Fibroblast of lung (primary cell): ENCODE measurements at regions not wholly inside any gene's neighbourhood (a gene's known extent, or its start where the extent isn't known, plus 50 kb on each side); places are given as distances from the start of the nearest gene placed in this dataset.

Experiments used
- DNase-seq, 2 donors: peaks; one replicate each; pipeline versions ENCODE4 v3.0.0 to v3.0.0-alpha.2; 2010; ENCODE audit warnings: low read depth in 2 of 2
- H2AFZ ChIP-seq: 2 replicates; pipeline ENCODE4 v1.5.1; 2012; ENCODE audit warnings: low read length, control low read depth, inconsistent platforms
- H3K27ac ChIP-seq: 2 replicates; pipeline ENCODE4 v1.5.1; 2011; ENCODE audit warnings: low read length, control low read depth; ENCODE audit not compliant: insufficient read depth
- H3K27me3 ChIP-seq: 2 replicates; pipeline ENCODE4 v1.5.1; 2011; ENCODE audit warnings: mild to moderate bottlenecking, low read length; ENCODE audit not compliant: control insufficient read depth, insufficient read depth
- H3K36me3 ChIP-seq: 2 replicates; pipeline ENCODE4 v1.5.1; 2011; ENCODE audit warnings: low read length; ENCODE audit not compliant: control insufficient read depth, insufficient read depth
- H3K4me1 ChIP-seq: 2 replicates; pipeline ENCODE4 v1.5.1; 2011; ENCODE audit warnings: low read length; ENCODE audit not compliant: control insufficient read depth, insufficient read depth; ENCODE audit errors: extremely low read depth
- H3K4me2 ChIP-seq: 2 replicates; pipeline ENCODE4 v1.5.1; 2011; ENCODE audit warnings: low read length, control low read depth; ENCODE audit not compliant: insufficient read depth; ENCODE audit errors: extremely low read depth
- H3K4me3 ChIP-seq, 4 experiments: fragments of 200-600 bp in 1 of 4; sonication (generic) in 1 of 4; replicated peaks in 1 of 4; 2 replicates each; pipeline ENCODE4 v1.5.1; 2011 to 2016; ENCODE audit warnings: low read length in 4 of 4, low read depth in 3 of 4, mild to moderate bottlenecking in 3 of 4, control low read depth in 2 of 4, inconsistent platforms in 1 of 4, mixed read lengths in 1 of 4; ENCODE audit not compliant: insufficient read depth in 1 of 4; ENCODE audit errors: control extremely low read depth in 1 of 4
- H3K79me2 ChIP-seq: 2 replicates; pipeline ENCODE4 v1.5.1; 2012; ENCODE audit warnings: mild to moderate bottlenecking, low read length, inconsistent platforms; ENCODE audit not compliant: control insufficient read depth, insufficient read depth
- H3K9ac ChIP-seq: 2 replicates; pipeline ENCODE4 v1.5.1; 2011; ENCODE audit warnings: mild to moderate bottlenecking, low read length, control low read depth; ENCODE audit not compliant: insufficient read depth
- H3K9me3 ChIP-seq: 2 replicates; pipeline ENCODE4 v1.5.1; 2012; ENCODE audit warnings: low read depth, low read length; ENCODE audit not compliant: control insufficient read depth, insufficient read depth
- H4K20me1 ChIP-seq: 2 replicates; pipeline ENCODE4 v1.5.1; 2011; ENCODE audit warnings: low read length; ENCODE audit not compliant: control insufficient read depth, insufficient read depth; ENCODE audit errors: extremely low read depth
- CTCF ChIP-seq, 2 donors: IDR thresholded peaks in 1 of 2; conservative IDR thresholded peaks in 1 of 2; 1 replicate in 1 of 2; 2 replicates in 1 of 2; pipeline ENCODE4 v1.5.1; 2011 to 2012; ENCODE audit warnings: low read length in 2 of 2, control low read depth in 1 of 2, inconsistent platforms in 1 of 2, low read depth in 1 of 2, mild to moderate bottlenecking in 1 of 2
- EZH2 ChIP-seq: IDR thresholded peaks from 2 replicates; pipeline ENCODE4 v1.5.1; 2012; ENCODE audit warnings: low read length, control low read depth, mild to moderate bottlenecking; ENCODE audit errors: missing control alignments

DNA sequence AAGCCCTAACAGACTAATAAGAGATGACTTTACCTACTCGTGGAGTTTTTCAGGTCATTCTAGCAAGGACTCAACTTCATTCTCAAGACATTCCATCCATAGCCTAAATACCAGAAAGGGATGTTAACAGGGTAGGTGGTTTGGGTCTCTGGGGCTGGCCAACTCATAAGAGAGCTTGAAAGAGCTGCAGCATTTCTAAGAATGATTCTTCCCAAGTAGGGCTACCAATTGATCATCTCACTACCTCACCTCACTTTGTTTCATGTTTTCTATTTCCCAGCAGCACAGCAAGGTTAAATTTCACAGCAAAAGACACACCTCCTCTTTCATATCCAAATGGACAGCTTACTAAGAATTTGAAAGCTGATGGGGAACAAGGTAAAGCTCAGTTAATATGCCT is 614.8 kb upstream of the DIPK2B start:
- Histone ChIP-seq H3K9me3 (no peaks in the 10 kb centered on the region), H3K27me3 (no peaks in the 10 kb centered on the region), H3K9ac (no peak overlapping the region), H3K36me3 (no peaks in the 10 kb centered on the region), H3K4me1 (no peaks in the 10 kb centered on the region), H3K27ac (no peak overlapping the region), H3K4me3 (no peak overlapping the region), H2AFZ (no peak overlapping the region), H3K4me2 (no peak overlapping the region), H3K79me2 (peaks cover 32% of the 10 kb centered on the region), H4K20me1 (no peaks in the 10 kb centered on the region)
- DNase-seq: peak in 1 of 2 donors; percentile 50
- TF ChIP-seq CTCF (conservative IDR thresholded peaks at IDR 0.05 in 1 of 2, IDR thresholded peaks at IDR 0.05 in 1 of 2; ENCODE audit: low read depth in 1 of 2, low read length in 2 of 2) (no peak), EZH2 (no peak)

DNA sequence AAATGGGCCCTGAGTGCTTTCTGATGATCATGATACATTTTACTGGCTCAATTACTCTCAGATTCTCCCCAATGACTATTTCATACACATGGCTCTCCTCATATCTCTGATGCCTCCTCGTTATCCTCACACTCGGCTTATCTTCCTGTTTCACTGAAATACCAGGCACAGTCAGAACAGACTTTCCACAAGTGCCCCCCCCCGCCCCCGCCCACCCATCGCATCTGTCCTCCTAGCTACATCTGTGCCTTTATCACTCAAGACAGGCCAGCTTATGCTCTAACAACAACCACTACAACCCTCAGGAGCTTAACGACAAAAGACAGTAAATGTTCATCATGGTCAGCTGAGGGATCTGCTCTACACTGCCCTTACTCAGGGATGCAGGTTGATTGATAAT is 610.6 kb upstream of the DIPK2B start:
- no peak overlapping the region for H3K4me3 ChIP-seq
- H3K79me2 ChIP-seq: peaks cover 36% of the 10 kb centered on the region
- no peak overlapping the region for H2AFZ ChIP-seq
- no peak overlapping the region for H3K4me2 ChIP-seq
- H3K27ac ChIP-seq: no peak overlapping the region
- no peaks in the 10 kb centered on the region for H3K27me3 ChIP-seq
- TF ChIP-seq EZH2 (no peak), CTCF (conservative IDR thresholded peaks at IDR 0.05 in 1 of 2, IDR thresholded peaks at IDR 0.05 in 1 of 2; ENCODE audit: low read depth in 1 of 2, low read length in 2 of 2) (no peak)
- no peaks in the 10 kb centered on the region for H4K20me1 ChIP-seq
- peaks cover 11% of the 10 kb centered on the region for H3K4me1 ChIP-seq
- H3K36me3 ChIP-seq: no peaks in the 10 kb centered on the region
- no peak overlapping the region for H3K9ac ChIP-seq
- DNase-seq: no peak
- no peaks in the 10 kb centered on the region for H3K9me3 ChIP-seq

GRCh38 chrX:45807572-45808425 is 607.1 kb upstream of the DIPK2B start:
- Histone ChIP-seq H3K4me3 (peak overlapping the region in 3 of 4 experiments; percentile 9 to 64 (median 38)), H3K4me1 (peaks cover 21% of the 10 kb centered on the region), H3K4me2 (peak overlapping the region; percentile 68), H3K27ac (peak overlapping the region; percentile 79), H3K9ac (peak overlapping the region; percentile 37), H3K27me3 (no peaks in the 10 kb centered on the region), H4K20me1 (no peaks in the 10 kb centered on the region), H3K36me3 (no peaks in the 10 kb centered on the region), H3K79me2 (peaks cover 38% of the 10 kb centered on the region), H3K9me3 (no peaks in the 10 kb centered on the region), H2AFZ (no peak overlapping the region)
- peak; percentile 71 to 83 for DNase-seq
- TF ChIP-seq CTCF (conservative IDR thresholded peaks at IDR 0.05 in 1 of 2, IDR thresholded peaks at IDR 0.05 in 1 of 2; ENCODE audit: low read depth in 1 of 2, low read length in 2 of 2) (no peak), EZH2 (no peak)
